HCT116 (cell line): ENCODE measurements at regions not wholly inside any gene's neighbourhood (a gene's known extent, or its start where the extent isn't known, plus 50 kb on each side); places are given as distances from the start of the nearest gene placed in this dataset.

ENCODE experiments used
- ATAC-seq: fragments of 200-7000 bp; cut with Tn5 transposase; 2 replicates; pipeline ENCODE4 v1.9.1; 2020; ENCODE audit warnings: mild to moderate bottlenecking, moderate library complexity
- BruUV-seq: library from RNA; stranded (reverse); fragments of 400-500 nt; replicated peaks from 2 replicates; lab custom pipeline; 2021; lab: Mats Ljungman, UMichigan
- CTCF ChIA-PET: fragments of 300-600 bp; sonication (Branson Sonifier 250); formaldehyde crosslinking; loops from one replicate; lab custom pipeline; 2021; ENCODE audit warnings: antibody characterized with exemption; lab: Charles Lee
- POLR2A ChIA-PET: fragments of 300-600, 350-600 bp; sonication (Branson Sonifier 250); formaldehyde crosslinking; loops from one replicate; lab custom pipeline; 2021; ENCODE audit warnings: antibody characterized with exemption; lab: Charles Lee
- RAD21 ChIA-PET, 2 experiments: fragments of 300-600 bp; sonication (Branson Sonifier 250); formaldehyde crosslinking; loops; one replicate each; lab custom pipeline; 2023; ENCODE audit warnings: low total read pairs in 2 of 2; ENCODE audit not compliant: uncharacterized antibody in 2 of 2, unreplicated experiment in 2 of 2, low non-redundant PET in 1 of 2; lab: Charles Lee
- DNase-seq: peaks from one replicate; pipeline ENCODE4 v3.0.0-alpha.2; 2010; ENCODE audit warnings: low read depth, low spot score
- H2AFZ ChIP-seq: fragments of 200-600 bp; shearing (Covaris generic), sonication (generic); 2 replicates; pipeline ENCODE4 v1.6.1; 2017; ENCODE audit warnings: low read depth, mixed run types, mixed read lengths, antibody characterized with exemption, low read length; ENCODE audit not compliant: poor library complexity, severe bottlenecking
- H3K27ac ChIP-seq: 2 replicates; pipeline ENCODE4 v1.5.1; 2012; ENCODE audit warnings: low read depth, low read length
- H3K27me3 ChIP-seq: fragments of 200-600 bp; sonication (generic); 2 replicates; pipeline ENCODE4 v1.6.1; 2016; ENCODE audit warnings: mixed run types, low read length, mixed read lengths; ENCODE audit not compliant: insufficient read depth
- H3K36me3 ChIP-seq, 2 experiments: fragments of 200-500 bp in 1 of 2; fragments of 200-600 bp in 1 of 2; sonication (Bioruptor generic) in 1 of 2; sonication (generic) in 1 of 2; 2 replicates each; pipeline versions ENCODE4 v1.5.1 to v1.6.1; 2014 to 2016; ENCODE audit warnings: low read length in 2 of 2, inconsistent platforms in 1 of 2, mixed read lengths in 1 of 2, mixed run types in 1 of 2; ENCODE audit not compliant: insufficient read depth in 2 of 2, control insufficient read depth in 1 of 2
- H3K4me1 ChIP-seq, 2 experiments: fragments of 200-600 bp in 1 of 2; sonication (generic) in 1 of 2; 2 replicates each; pipeline versions ENCODE4 v1.5.1 to v1.6.1; 2012 to 2017; ENCODE audit warnings: low read length in 2 of 2, inconsistent platforms in 1 of 2, mild to moderate bottlenecking in 1 of 2, mixed read lengths in 1 of 2, mixed run types in 1 of 2, moderate library complexity in 1 of 2; ENCODE audit not compliant: insufficient read depth in 2 of 2, control insufficient read depth in 1 of 2
- H3K4me2 ChIP-seq: fragments of 200-600 bp; sonication (generic); 2 replicates; pipeline ENCODE4 v1.6.1; 2017; ENCODE audit warnings: mixed run types, low read length, mixed read lengths
- H3K4me3 ChIP-seq, 2 experiments: fragments of 200-600 bp in 1 of 2; sonication (generic) in 1 of 2; replicated peaks in 1 of 2; 2 replicates each; pipeline ENCODE4 v1.5.1; 2011 to 2016; ENCODE audit warnings: low read length in 2 of 2, control low read depth in 1 of 2, low read depth in 1 of 2, mild to moderate bottlenecking in 1 of 2, mixed read lengths in 1 of 2, mixed run types in 1 of 2
- H3K79me2 ChIP-seq: fragments of 200-600 bp; sonication (generic); 2 replicates; pipeline ENCODE4 v1.6.1; 2017; ENCODE audit warnings: mild to moderate bottlenecking, mixed run types, low read length, moderate library complexity, mixed read lengths; ENCODE audit not compliant: insufficient read depth
- H3K9ac ChIP-seq: fragments of 200-600 bp; sonication (generic); 2 replicates; pipeline ENCODE4 v1.6.1; 2016; ENCODE audit warnings: low read length, mixed read lengths
- H3K9me2 ChIP-seq: fragments of 200-600 bp; sonication (generic), shearing (Covaris generic); 2 replicates; pipeline ENCODE4 v1.6.1; 2017; ENCODE audit warnings: mixed run types, mild to moderate bottlenecking, moderate library complexity; ENCODE audit not compliant: insufficient read depth
- H3K9me3 ChIP-seq, 2 experiments: fragments of 200-500 bp in 1 of 2; fragments of 200-600 bp in 1 of 2; sonication (Bioruptor generic) in 1 of 2; sonication (generic) in 1 of 2; 2 replicates each; pipeline ENCODE4 v1.6.1; 2014 to 2017; ENCODE audit warnings: low read length in 2 of 2, mixed read lengths in 2 of 2, inconsistent platforms in 1 of 2, low read depth in 1 of 2, mild to moderate bottlenecking in 1 of 2, mixed run types in 1 of 2, moderate library complexity in 1 of 2; ENCODE audit not compliant: control insufficient read depth in 1 of 2, insufficient read depth in 1 of 2
- H4K20me1 ChIP-seq: fragments of 200-600 bp; sonication (generic), shearing (Covaris generic); 2 replicates; pipeline ENCODE4 v1.6.1; 2017; ENCODE audit warnings: mixed run types, mild to moderate bottlenecking, moderate library complexity; ENCODE audit not compliant: insufficient read depth
- CBX3 ChIP-seq: IDR thresholded peaks from 2 replicates; pipeline ENCODE4 v1.6.1; 2012; ENCODE audit warnings: low read depth
- FOSL1 ChIP-seq: IDR thresholded peaks from 2 replicates; pipeline ENCODE4 v1.6.1; 2012; ENCODE audit warnings: low read depth
- POLR2AphosphoS5 ChIP-seq: IDR thresholded peaks from 2 replicates; pipeline ENCODE4 v1.6.1; 2011; ENCODE audit warnings: mild to moderate bottlenecking, low read depth, low read length, moderate library complexity
- RAD21 ChIP-seq: IDR thresholded peaks from 2 replicates; pipeline ENCODE4 v1.6.1; 2012; ENCODE audit warnings: low read depth, mild to moderate bottlenecking
- YY1 ChIP-seq: IDR thresholded peaks from 2 replicates; pipeline ENCODE4 v1.6.1; 2011; ENCODE audit warnings: low read length, low read depth, moderate library complexity, mild to moderate bottlenecking; ENCODE audit not compliant: insufficient replicate concordance; ENCODE audit errors: extremely low read depth
- ZFX ChIP-seq: fragments of 450-650 bp; IDR thresholded peaks from 2 replicates; pipeline ENCODE4 v1.6.1; 2017
- intact Hi-C: fragments of 100-400 bp; cut with micrococcal nuclease; formaldehyde crosslinking; loops from 2 replicates; pipeline ENCODE4 v1.10.0; 2022
- TF ChIP-seq, protein P1 (sequence below), 3 experiments: fragments of 200-600 bp in 1 of 3; sonication (generic) in 1 of 3; IDR thresholded peaks in 2 of 3; conservative IDR thresholded peaks in 1 of 3; 2 replicates each; pipeline ENCODE4 v1.5.1; 2012 to 2017; ENCODE audit warnings: low read depth in 2 of 3, low read length in 2 of 3, antibody characterized with exemption in 1 of 3, borderline replicate concordance in 1 of 3, control low read depth in 1 of 3, mild to moderate bottlenecking in 1 of 3, mixed read lengths in 1 of 3, mixed run types in 1 of 3, moderate library complexity in 1 of 3; ENCODE audit not compliant: insufficient read depth in 1 of 3
- TF ChIP-seq, protein P2 (sequence below): IDR thresholded peaks from 2 replicates; pipeline ENCODE4 v1.6.1; 2011; ENCODE audit warnings: mild to moderate bottlenecking, low read length, moderate library complexity; ENCODE audit not compliant: insufficient replicate concordance; ENCODE audit errors: extremely low read depth

- no TSS peak for BruUV-seq
- no peaks in the 10 kb centered on the region; the same call in 1 of the 2 replicates for H4K20me1 ChIP-seq
- H3K4me1 ChIP-seq, result no peaks in the 10 kb centered on the region
- RAD21 ChIA-PET, result no interaction called here
- H2AFZ ChIP-seq, result no peak overlapping the region
- H3K9ac ChIP-seq, result no peak overlapping the region
- H3K36me3 ChIP-seq, result no peaks in the 10 kb centered on the region
- peak; percentile 29 for DNase-seq
- H3K4me3 ChIP-seq, result no peak overlapping the region
- POLR2A ChIA-PET, result no interaction called here
- TF ChIP-seq CBX3 (peak; percentile 15; the same call in 1 of the 2 replicates), POLR2AphosphoS5 (peak; percentile 36; the same call in 1 of the 2 replicates), YY1 (peak; percentile 34), RAD21 (peak; percentile 74), FOSL1 (0 out of 2 replicates have a peak, but pooled peaks have one; percentile 11), ZFX (no peak)
- TF ChIP-seq, protein P1, sequence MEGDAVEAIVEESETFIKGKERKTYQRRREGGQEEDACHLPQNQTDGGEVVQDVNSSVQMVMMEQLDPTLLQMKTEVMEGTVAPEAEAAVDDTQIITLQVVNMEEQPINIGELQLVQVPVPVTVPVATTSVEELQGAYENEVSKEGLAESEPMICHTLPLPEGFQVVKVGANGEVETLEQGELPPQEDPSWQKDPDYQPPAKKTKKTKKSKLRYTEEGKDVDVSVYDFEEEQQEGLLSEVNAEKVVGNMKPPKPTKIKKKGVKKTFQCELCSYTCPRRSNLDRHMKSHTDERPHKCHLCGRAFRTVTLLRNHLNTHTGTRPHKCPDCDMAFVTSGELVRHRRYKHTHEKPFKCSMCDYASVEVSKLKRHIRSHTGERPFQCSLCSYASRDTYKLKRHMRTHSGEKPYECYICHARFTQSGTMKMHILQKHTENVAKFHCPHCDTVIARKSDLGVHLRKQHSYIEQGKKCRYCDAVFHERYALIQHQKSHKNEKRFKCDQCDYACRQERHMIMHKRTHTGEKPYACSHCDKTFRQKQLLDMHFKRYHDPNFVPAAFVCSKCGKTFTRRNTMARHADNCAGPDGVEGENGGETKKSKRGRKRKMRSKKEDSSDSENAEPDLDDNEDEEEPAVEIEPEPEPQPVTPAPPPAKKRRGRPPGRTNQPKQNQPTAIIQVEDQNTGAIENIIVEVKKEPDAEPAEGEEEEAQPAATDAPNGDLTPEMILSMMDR (IDR thresholded peaks at IDR 0.05 in 2 of 3, conservative IDR thresholded peaks at IDR 0.05 in 1 of 3; ENCODE audit: borderline replicate concordance in 1 of 3, insufficient read depth in 1 of 3, low read depth in 2 of 3, low read length in 2 of 3), result peak; percentile 75 to 88 (median 83); a peak in 5 of 6 replicates
- TF ChIP-seq, protein P2, sequence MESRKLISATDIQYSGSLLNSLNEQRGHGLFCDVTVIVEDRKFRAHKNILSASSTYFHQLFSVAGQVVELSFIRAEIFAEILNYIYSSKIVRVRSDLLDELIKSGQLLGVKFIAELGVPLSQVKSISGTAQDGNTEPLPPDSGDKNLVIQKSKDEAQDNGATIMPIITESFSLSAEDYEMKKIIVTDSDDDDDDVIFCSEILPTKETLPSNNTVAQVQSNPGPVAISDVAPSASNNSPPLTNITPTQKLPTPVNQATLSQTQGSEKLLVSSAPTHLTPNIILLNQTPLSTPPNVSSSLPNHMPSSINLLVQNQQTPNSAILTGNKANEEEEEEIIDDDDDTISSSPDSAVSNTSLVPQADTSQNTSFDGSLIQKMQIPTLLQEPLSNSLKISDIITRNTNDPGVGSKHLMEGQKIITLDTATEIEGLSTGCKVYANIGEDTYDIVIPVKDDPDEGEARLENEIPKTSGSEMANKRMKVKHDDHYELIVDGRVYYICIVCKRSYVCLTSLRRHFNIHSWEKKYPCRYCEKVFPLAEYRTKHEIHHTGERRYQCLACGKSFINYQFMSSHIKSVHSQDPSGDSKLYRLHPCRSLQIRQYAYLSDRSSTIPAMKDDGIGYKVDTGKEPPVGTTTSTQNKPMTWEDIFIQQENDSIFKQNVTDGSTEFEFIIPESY, result no peak
- no peak overlapping the region for H3K27ac ChIP-seq
- intact Hi-C loops, result loop anchor here (1.0 to 5.0 kb wide), 4 partner anchors 366 to 575 kb away; no protein-coding TSS in a partner anchor
- CTCF ChIA-PET, result interaction anchor here (0.9 to 2.2 kb wide), 7 partner anchors 10 to 446 kb away, joined by 3 to 9 read pairs (median 4); partner anchors contain the start of gene IGFBP5
- no peaks in the 10 kb centered on the region; a peak in 1 of 4 replicates for H3K9me3 ChIP-seq
- H3K4me2 ChIP-seq, result no peak overlapping the region
- no peaks in the 10 kb centered on the region for H3K79me2 ChIP-seq
- H3K27me3 ChIP-seq, result peaks cover 22% of the 10 kb centered on the region
- peak; percentile 64 for ATAC-seq
- no peaks in the 10 kb centered on the region for H3K9me2 ChIP-seq
Observed at GRCh38 chr2:217142649-217143266, 282.9 kb upstream of the TNP1 start.
